BJ (cell line): ENCODE measurements at regions not wholly inside any gene's neighbourhood (a gene's known extent, or its start where the extent isn't known, plus 50 kb on each side); places are given as distances from the start of the nearest gene placed in this dataset.
"Not testable (repeated sequence)": the region's sequence is repeated elsewhere in the genome, so short reads cannot be mapped to it uniquely, and the experiment has no call there.

ENCODE experiments used
- CTCF ChIA-PET: fragments of 350-600 bp; formaldehyde crosslinking; extraction: SDS; loops from one replicate; lab custom pipeline; 2021; ENCODE audit warnings: antibody characterized with exemption, inconsistent platforms; lab: Yijun Ruan, JAX
- POLR2A ChIA-PET: fragments of 300-600 bp; sonication (Branson Sonifier 250); formaldehyde crosslinking; extraction: SDS; loops from one replicate; lab custom pipeline; 2021; ENCODE audit warnings: antibody characterized with exemption; lab: Charles Lee
- DNase-seq: peaks from one replicate; pipeline ENCODE4 v3.0.0-alpha.2; 2011; ENCODE audit warnings: low read depth
- H3K27me3 ChIP-seq: 2 replicates; pipeline ENCODE4 v1.6.0; 2011; ENCODE audit warnings: low read length; ENCODE audit not compliant: control insufficient read depth, insufficient read depth
- H3K36me3 ChIP-seq: 2 replicates; pipeline ENCODE4 v1.5.1; 2011; ENCODE audit warnings: low read length; ENCODE audit not compliant: control insufficient read depth, insufficient read depth
- H3K4me3 ChIP-seq: 2 replicates; pipeline ENCODE4 v1.5.1; 2011; ENCODE audit warnings: low read depth, mild to moderate bottlenecking, control low read depth, low read length
- TF ChIP-seq, protein P1 (sequence below): IDR thresholded peaks from 2 replicates; pipeline ENCODE4 v1.5.1; 2011; ENCODE audit warnings: low read depth, mild to moderate bottlenecking, control low read depth, inconsistent platforms, low read length, moderate library complexity; ENCODE audit not compliant: insufficient read depth

GRCh38 chr5:52277101-52277500 lies 510.6 kb upstream of the ITGA1 start:
- ChIA-PET POLR2A (no interaction called here), CTCF (no interaction called here)
- TF ChIP-seq, protein P1, sequence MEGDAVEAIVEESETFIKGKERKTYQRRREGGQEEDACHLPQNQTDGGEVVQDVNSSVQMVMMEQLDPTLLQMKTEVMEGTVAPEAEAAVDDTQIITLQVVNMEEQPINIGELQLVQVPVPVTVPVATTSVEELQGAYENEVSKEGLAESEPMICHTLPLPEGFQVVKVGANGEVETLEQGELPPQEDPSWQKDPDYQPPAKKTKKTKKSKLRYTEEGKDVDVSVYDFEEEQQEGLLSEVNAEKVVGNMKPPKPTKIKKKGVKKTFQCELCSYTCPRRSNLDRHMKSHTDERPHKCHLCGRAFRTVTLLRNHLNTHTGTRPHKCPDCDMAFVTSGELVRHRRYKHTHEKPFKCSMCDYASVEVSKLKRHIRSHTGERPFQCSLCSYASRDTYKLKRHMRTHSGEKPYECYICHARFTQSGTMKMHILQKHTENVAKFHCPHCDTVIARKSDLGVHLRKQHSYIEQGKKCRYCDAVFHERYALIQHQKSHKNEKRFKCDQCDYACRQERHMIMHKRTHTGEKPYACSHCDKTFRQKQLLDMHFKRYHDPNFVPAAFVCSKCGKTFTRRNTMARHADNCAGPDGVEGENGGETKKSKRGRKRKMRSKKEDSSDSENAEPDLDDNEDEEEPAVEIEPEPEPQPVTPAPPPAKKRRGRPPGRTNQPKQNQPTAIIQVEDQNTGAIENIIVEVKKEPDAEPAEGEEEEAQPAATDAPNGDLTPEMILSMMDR: no peak

DNA sequence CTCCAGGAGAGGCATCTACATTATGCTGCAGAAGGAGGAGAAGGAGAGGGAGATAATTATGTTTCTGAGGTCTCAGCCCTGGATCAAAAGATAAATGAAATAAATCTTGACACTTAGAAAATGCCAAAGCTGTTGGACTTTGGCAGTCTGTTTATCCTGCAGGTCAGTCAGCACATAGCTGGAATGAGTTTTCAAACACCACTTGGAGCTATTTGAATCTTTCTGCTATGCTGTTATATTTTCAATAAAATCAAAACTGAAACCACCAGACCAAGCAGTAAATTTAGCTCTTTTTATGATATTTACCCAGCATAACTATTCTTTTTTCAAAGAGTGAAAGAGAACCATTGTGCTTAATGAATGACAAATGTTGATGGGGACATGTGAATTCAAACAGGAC lies 505.1 kb upstream of the ITGA1 start:
- POLR2A ChIA-PET: no interaction called here
- no peaks in the 10 kb centered on the region for H3K36me3 ChIP-seq
- no peak overlapping the region for H3K4me3 ChIP-seq
- TF ChIP-seq, protein P1: no peak
- no peaks in the 10 kb centered on the region for H3K27me3 ChIP-seq
- DNase-seq: no peak
- CTCF ChIA-PET: no interaction called here

More at GRCh38 chr5:52277101-52277500, 510.6 kb upstream of the ITGA1 start:
- H3K27me3 ChIP-seq: no peaks in the 10 kb centered on the region
- no peak for DNase-seq
- H3K36me3 ChIP-seq: no peaks in the 10 kb centered on the region
- H3K4me3 ChIP-seq: no peak overlapping the region

GRCh38 chr5:52283221-52283620 lies 504.5 kb upstream of the ITGA1 start:
- CTCF ChIA-PET: no interaction called here
- Histone ChIP-seq H3K27me3 (no peaks in the 10 kb centered on the region), H3K36me3 (no peaks in the 10 kb centered on the region), H3K4me3 (no peak overlapping the region)
- no peak for DNase-seq
- TF ChIP-seq, protein P1: no peak
- POLR2A ChIA-PET: no interaction called here

DNA sequence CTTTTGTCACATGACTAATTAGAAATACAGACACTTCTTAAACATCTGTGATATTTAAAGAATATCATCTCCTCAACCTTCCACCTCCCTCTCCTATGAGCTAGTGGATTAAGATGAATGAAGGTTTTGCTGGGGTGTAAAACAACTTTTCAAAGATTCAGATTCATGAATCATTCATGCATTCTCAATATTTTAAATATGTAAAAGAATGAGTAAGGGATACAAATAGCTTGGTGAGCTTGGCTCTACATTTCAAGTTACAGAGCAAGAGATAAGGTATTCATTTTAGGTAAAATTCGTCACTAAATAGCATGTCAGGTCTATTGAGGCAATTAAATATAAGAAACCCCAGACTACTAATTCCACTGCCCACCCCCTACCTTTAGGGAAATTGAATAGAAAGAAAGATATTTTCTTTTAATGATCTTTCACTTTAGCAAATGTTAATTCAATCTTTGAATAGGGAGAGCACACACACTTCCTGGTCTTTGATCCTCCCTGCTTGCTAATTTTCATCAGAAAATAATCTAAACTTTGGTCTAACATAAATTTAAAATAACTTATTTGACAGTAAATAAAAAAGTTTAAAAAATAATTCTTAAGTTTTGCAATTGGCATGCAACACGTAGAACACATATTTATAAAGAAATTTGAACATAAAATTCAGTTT lies 486.9 kb upstream of the ITGA1 start:
- no peak overlapping the region for H3K4me3 ChIP-seq
- POLR2A ChIA-PET: no interaction called here
- TF ChIP-seq, protein P1: no peak
- no peak for DNase-seq
- no peaks in the 10 kb centered on the region for H3K36me3 ChIP-seq
- H3K27me3 ChIP-seq: no peaks in the 10 kb centered on the region
- CTCF ChIA-PET: no interaction called here

DNA sequence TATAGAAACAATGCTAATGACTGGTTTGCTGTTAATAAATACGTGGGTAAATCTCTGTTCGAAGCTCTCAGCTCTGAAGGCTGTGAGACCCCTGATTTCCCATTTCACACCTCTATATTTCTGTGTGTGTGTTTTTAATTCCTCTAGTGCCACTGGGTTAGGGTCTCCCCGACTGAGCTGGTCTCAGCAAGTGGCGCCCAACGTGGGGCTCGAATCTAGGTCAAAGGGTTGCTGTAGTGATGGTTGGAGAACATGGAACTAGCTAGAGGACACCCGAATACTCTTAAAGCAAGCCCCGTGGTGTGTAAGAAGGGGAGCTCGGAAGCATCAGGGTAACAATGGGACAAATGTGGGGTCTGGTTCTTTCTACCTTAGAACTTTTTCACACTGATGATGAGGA lies 482.9 kb upstream of the ITGA1 start:
- H3K27me3 ChIP-seq, H3K36me3 ChIP-seq, H3K4me3 ChIP-seq, DNase-seq, POLR2A ChIA-PET, CTCF ChIA-PET: not testable (repeated sequence)
